Mammary epithelial cell (primary cell): ENCODE measurements at regions not wholly inside any gene's neighbourhood (a gene's known extent, or its start where the extent isn't known, plus 50 kb on each side); places are given as distances from the start of the nearest gene placed in this dataset.

ENCODE experiments used
- CTCF ChIP-seq, 2 donors: IDR thresholded peaks in 1 of 2; conservative IDR thresholded peaks in 1 of 2; 2 replicates each; pipeline ENCODE4 v1.5.1; 2011 to 2012; ENCODE audit warnings: inconsistent platforms in 2 of 2, low read length in 2 of 2, mild to moderate bottlenecking in 2 of 2, control low read depth in 1 of 2, low read depth in 1 of 2; ENCODE audit not compliant: insufficient read depth in 1 of 2; ENCODE audit errors: extremely low read depth in 1 of 2
- EZH2 ChIP-seq: IDR thresholded peaks from 2 replicates; pipeline ENCODE4 v1.6.1; 2012; ENCODE audit warnings: low read length, inconsistent platforms, borderline replicate concordance

- TF ChIP-seq CTCF (conservative IDR thresholded peaks at IDR 0.05 in 1 of 2, IDR thresholded peaks at IDR 0.05 in 1 of 2; ENCODE audit: extremely low read depth in 1 of 2, insufficient read depth in 1 of 2, low read depth in 1 of 2, low read length in 2 of 2) (no peak), EZH2 (no peak)
Measured at GRCh38 chr13:74761801-74762757, 627.9 kb upstream of the KLF12 start.
